ENCODE measurements at regions not wholly inside any gene's neighbourhood (a gene's known extent, or its start where the extent isn't known, plus 50 kb on each side); places are given as distances from the start of the nearest gene placed in this dataset.

DNA sequence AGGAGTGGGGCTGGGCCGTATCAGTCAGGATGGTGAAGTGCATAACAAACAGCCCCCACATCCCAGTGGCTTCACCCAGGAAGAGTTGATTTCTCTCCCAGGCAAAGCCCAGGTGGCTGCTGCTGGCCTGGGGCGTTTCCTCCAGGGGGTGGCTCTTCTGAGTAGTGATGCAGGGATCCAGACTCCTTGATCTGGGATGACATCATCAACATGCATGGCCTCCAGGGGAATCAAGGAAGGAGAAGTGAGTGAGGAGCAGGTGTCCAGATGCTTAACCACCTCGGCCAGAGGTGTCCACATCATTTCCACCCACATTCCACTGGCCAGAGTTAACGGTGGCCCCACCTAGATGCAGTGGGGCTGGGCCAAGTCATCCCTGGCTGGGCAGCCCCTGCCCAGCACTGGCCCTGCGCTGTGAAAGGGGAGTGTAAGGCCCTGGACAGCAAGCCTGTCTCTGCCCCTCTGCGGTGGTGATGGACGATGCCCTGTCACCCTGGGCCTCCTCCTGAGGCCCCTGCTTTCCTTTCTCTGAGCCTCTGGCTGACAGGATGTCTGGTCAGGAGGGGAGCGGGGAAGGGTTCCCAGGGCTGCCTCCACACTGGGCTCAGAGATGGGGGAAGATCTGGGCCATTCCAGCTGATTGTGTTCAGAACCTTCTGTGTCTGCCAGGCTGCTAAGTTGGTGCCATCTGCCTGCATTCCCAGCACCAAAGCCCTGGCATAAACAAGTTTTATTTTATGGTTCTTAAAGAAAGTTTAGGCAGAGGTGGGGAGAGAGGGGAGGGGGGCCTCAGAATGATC lies 598.2 kb downstream of the MATN1 start:
- Histone ChIP-seq H3K4me3 (no peak overlapping the region), H3K4me1 (ENCODE audit: low read depth) (no peaks in the 10 kb centered on the region), H3K9me3 (no peaks in the 10 kb centered on the region), H3K36me3 (ENCODE audit: low read depth) (no peaks in the 10 kb centered on the region)
- TF ChIP-seq CTCF (IDR thresholded peaks at IDR 0.05) = no peak
- intact Hi-C loops (cut with DNase I, micrococcal nuclease) = no loop called here
- no peak for ATAC-seq
- no peak for DNase-seq

DNA sequence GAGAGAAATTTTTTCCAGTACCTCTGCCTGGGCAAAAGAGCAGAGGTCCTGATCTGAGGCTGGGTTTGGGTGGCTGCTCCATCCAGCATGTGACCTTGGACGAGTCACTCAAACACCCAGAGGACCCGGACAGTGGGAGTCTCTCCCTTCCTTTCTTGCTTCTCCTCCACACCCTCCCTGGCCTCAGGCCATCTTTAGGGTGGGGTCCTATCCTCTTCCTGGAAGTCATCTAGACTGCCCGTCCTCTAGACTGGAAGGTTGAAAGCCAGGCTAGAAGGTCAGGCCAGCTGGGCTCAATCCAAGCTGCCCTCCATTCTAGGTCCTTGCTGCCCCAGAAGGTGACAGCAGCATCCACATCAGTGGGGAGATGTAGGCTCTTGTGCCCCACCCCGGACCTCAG lies 599.5 kb downstream of the MATN1 start:
- intact Hi-C loops (cut with DNase I, micrococcal nuclease) = no loop called here
- Histone ChIP-seq H3K4me3 (no peak overlapping the region), H3K36me3 (ENCODE audit: low read depth) (no peaks in the 10 kb centered on the region), H3K9me3 (no peaks in the 10 kb centered on the region), H3K4me1 (ENCODE audit: low read depth) (no peaks in the 10 kb centered on the region)
- no peak for TF ChIP-seq CTCF (IDR thresholded peaks at IDR 0.05)
- ATAC-seq = no peak
- peak in 1 of 3 donors; percentile 14 for DNase-seq

DNA sequence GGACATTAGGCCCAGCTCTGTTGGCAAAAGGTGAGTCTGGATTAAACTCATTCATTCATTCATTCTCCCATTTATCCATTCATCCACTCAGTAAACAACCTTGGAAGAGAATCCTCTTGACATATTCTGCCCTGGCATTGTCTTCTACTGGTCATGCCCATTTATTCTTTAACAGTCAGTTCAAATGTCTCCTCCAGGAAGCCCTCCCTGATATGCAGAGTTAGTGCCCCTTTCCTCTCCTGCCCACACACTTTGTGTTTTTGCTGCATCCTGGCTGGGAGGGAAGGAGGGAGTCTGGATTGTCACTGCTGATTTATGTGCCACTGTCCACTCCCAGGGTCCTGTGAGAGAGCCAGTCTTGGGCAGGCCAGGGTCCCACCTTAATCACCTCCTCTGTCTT lies 600.3 kb downstream of the MATN1 start:
- DNase-seq = no peak
- TF ChIP-seq CTCF (IDR thresholded peaks at IDR 0.05) = no peak
- no peak for ATAC-seq
- H3K4me3 ChIP-seq = no peak overlapping the region
- intact Hi-C loops (cut with DNase I, micrococcal nuclease) = no loop called here
- H3K36me3 ChIP-seq (ENCODE audit: low read depth) = no peaks in the 10 kb centered on the region
- no peaks in the 10 kb centered on the region for H3K4me1 ChIP-seq (ENCODE audit: low read depth)
- no peaks in the 10 kb centered on the region for H3K9me3 ChIP-seq

- Histone ChIP-seq H3K4me1 (ENCODE audit: low read depth) (no peaks in the 10 kb centered on the region), H3K36me3 (ENCODE audit: low read depth) (no peaks in the 10 kb centered on the region), H3K4me3 (no peak overlapping the region), H3K9me3 (no peaks in the 10 kb centered on the region)
- ATAC-seq (no peak), DNase-seq (no peak)
- no peak for TF ChIP-seq CTCF (IDR thresholded peaks at IDR 0.05)
- intact Hi-C loops (cut with DNase I, micrococcal nuclease) = no loop called here
Observed at GRCh38 chr1:30120245-30121000, 603.0 kb downstream of the MATN1 start.

DNA sequence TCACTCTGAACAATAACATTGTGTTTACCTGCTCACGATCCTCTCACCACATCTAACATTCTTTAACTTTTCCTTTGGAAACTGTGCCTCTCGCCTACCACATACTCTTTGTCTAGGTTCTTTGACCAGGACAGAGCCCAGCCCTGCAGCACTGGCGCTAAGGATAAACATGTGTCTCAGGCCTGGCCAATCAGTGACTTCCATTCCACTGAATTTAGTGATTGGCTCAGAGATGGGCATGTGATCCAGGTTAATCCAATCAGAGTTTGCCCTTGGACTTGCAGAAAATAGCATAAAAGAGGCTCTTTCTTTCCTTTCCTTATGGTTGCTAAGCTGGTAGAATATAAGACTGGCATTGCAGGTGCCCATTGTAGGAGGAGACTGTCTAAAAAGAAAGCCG lies 605.7 kb downstream of the MATN1 start:
- no peaks in the 10 kb centered on the region for H3K4me1 ChIP-seq (ENCODE audit: low read depth)
- intact Hi-C loops (cut with DNase I, micrococcal nuclease) = no loop called here
- no peak overlapping the region for H3K4me3 ChIP-seq
- ATAC-seq (no peak), DNase-seq (no peak)
- no peaks in the 10 kb centered on the region for H3K9me3 ChIP-seq
- TF ChIP-seq CTCF (IDR thresholded peaks at IDR 0.05) = no peak
- no peaks in the 10 kb centered on the region for H3K36me3 ChIP-seq (ENCODE audit: low read depth)

All from mucosa of descending colon (tissue), 3 donors.